NCI-H1105 treated with DMSO at 0.1 percent for 48 hours (cell line): ENCODE measurements at regions not wholly inside any gene's neighbourhood (a gene's known extent, or its start where the extent isn't known, plus 50 kb on each side); places are given as distances from the start of the nearest gene placed in this dataset.
"Not testable (repeated sequence)": the region's sequence is repeated elsewhere in the genome, so short reads cannot be mapped to it uniquely, and the experiment has no call there.

Experiments
- DNase-seq: peaks from one replicate; lab custom pipeline; 2025; lab: John Stamatoyannopoulos, UW

GRCh38 chr5:29247346-29248028 lies 1946.0 kb upstream of the CDH6 start:
- DNase-seq: no peak

- DNase-seq: no peak
These were observed 1953.1 kb upstream of the CDH6 start for GRCh38 chr5:29240379-29240778.

DNA sequence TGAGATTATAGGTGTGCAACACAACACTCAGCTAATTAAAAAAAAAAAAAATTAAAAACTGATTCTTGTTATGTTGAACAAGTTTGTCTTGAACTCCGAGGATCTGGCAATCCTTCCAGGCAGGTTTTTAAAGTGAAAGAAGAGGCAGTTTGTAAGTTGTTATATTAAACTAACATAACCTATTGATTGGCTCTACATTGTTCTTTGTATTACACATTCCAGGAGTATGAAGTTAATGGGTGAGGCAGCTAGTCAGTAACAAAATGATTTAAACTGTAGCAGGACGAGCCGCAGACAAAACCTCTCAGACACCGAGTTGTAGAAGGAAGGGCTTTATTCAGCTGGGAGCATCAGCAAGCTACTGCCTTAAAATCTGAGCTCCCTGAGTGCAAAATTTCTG lies 1953.9 kb upstream of the CDH6 start:
- no peak for DNase-seq

- DNase-seq: no peak
These were observed 1955.4 kb upstream of the CDH6 start for GRCh38 chr5:29238115-29238514.

DNA sequence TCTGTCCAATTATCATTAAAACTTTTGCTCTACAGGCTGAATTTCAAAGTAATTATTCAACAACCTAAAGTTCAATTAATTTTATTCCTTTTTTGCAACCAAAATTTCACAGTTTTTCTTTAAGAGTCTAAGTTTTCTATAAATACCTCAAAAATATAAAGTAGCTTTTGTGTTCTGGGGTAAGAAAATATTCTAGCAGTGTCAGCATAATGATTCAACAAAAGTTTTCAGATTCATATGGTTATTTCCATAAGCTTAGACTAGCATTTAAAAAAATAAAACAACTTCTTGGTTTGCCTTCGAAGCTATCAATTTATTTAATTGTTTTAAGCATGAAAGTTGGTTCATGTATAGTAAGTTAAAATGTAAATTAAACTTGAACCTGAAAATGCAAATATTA lies 1962.3 kb upstream of the CDH6 start:
- no peak for DNase-seq

- no peak for DNase-seq
These were observed 1962.9 kb upstream of the CDH6 start for GRCh38 chr5:29230591-29230990.

GRCh38 chr5:29229461-29229860 lies 1964.0 kb upstream of the CDH6 start:
- no peak for DNase-seq

GRCh38 chr5:29218138-29218537 lies 1975.3 kb upstream of the CDH6 start:
- DNase-seq: peak; percentile 35

- no peak for DNase-seq
These were observed 1978.6 kb upstream of the CDH6 start for GRCh38 chr5:29214839-29215238.

DNA sequence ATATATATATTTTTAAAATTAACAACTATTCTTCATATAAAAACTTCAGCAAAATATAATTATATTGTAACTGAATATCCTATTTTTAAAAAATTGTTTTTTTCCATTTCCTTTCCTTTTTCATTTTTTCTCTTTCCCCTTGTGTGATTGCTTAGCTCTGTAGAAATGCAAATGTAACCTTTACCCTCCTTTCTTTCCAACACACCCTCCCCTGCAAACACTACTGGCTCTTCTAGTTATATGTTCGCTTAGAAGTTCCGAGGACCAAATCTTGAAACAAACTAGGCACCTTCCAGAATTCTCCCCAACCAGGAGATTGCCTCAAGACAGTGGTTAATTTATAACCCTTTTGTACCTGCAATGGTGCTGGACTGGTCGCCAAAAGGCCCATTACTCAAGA lies 1980.0 kb upstream of the CDH6 start:
- DNase-seq: no peak

- no peak for DNase-seq
These were observed 1985.5 kb upstream of the CDH6 start for GRCh38 chr5:29208024-29208423.

- no peak for DNase-seq
These were observed 1990.4 kb upstream of the CDH6 start for GRCh38 chr5:29203049-29203448.

- DNase-seq: no peak
These were observed 1995.6 kb upstream of the CDH6 start for GRCh38 chr5:29197631-29198454.

DNA sequence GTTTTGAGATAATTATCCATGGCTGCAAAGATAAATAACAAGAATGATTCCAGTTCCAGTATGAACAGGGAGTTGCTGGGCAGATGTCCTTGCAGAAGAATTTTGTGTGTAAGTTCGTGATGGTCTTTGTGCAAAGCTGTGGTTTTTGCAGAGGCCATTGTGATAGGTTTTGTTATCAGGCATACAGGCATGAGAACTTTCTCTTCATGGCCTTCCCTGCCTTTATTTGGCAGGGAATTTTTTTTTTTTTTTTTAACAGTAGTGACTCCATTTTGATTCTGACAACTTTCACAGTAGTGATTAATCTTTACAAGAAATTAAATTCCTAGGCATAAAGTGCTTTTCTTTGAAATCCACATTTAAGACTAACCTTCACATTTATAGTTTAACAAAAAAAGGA lies 1999.5 kb upstream of the CDH6 start:
- peak; percentile 22 for DNase-seq

- peak; percentile 14 for DNase-seq
These were observed 2002.0 kb upstream of the CDH6 start for GRCh38 chr5:29191269-29192048.

DNA sequence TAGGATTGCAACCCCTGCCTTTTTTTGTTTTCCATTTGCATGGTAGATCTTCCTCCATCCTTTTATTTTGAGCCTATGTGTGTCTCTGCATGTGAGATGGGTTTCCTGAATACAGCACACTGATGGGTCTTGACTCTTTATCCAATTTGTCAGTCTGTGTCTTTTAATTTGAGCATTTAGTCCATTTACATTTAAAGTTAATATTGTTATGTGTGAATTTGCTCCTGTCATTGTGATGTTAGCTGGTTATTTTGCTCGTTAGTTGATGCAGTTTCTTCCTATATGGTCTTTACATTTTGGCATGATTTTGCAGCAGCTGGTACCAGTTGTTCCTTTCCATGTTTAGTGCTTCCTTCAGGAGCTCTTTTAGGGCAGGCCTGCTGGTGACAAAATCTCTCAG lies 2003.1 kb upstream of the CDH6 start:
- not testable (repeated sequence) for DNase-seq

DNA sequence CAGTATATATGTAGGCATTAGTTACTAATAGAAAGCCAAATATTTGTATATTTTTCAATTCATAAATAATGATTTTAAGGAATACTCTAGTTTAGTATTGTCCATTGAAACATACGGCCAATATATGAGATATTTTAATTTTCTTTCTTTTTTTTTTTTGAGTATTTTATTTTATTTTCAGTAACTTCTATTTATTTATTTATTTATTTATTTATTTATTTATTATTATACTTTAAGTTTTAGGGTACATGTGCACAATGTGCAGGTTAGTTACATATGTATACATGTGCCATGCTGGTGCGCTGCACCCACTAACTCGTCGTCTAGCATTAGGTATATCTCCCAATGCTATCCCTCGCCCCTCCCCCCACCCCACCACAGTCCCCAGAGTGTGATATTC lies 2007.1 kb upstream of the CDH6 start:
- DNase-seq: not testable (repeated sequence)

GRCh38 chr5:29185558-29185957 lies 2007.9 kb upstream of the CDH6 start:
- DNase-seq: no peak

DNA sequence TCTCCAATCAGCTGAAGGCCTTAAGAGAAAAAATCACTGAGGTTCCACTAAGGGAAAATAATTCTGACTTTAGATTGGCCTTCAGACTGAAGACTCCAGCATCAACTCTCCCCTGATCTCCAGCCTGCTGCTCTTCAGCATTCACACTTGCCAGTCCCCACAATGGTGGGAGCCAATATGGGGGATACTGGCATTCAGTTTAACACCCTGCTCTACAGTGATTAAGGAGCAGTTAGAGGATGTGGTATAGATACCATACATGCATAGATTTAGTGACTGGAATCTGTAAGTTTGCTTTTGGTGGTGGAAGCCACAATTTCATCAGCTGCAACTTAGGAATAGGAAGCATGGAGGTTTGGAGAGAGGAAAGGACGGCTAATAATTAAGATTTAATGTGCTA lies 2017.7 kb upstream of the CDH6 start:
- no peak for DNase-seq

DNA sequence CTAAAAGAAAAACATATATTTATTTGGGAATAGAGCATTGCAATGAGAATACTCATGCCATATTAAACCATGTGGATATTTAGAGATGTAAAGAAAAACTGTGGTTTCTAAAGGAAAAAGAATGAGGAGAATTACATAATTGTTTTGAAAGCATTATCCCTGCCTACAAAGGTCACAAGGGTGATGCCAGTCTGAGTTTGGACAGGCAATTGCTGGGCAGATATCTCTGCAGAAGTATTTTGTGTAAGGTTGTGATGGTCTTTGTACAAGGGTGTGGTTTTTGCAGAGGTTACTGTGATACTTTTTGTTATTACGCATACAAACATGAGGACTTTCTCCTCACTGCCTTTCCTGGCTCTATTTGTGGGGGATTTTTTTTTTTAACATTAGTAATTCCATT lies 2022.9 kb upstream of the CDH6 start:
- no peak for DNase-seq

GRCh38 chr5:29169886-29170285 lies 2023.6 kb upstream of the CDH6 start:
- DNase-seq: no peak

DNA sequence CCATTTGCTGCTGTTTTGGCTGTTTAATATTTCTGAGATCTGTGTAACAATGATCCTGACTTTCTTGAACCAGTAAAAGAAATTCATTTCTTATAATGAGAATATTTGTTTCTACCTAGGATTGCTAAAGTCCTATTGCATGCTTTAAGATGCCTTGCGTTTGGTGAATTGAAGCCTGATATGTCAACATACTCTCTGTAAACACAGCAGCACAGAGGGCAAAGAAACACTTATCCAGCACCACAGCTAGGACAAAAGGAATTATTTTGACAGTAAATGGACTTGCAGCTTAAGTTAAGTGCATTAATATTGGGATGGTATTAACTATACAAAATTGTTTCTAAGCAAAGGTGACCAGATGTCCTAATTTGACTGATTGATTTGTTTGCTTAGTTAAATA lies 2031.2 kb upstream of the CDH6 start:
- peak; percentile 64 for DNase-seq
